A549 (cell line): ENCODE measurements at regions not wholly inside any gene's neighbourhood (a gene's known extent, or its start where the extent isn't known, plus 50 kb on each side); places are given as distances from the start of the nearest gene placed in this dataset.

Source experiments
- ATAC-seq, 2 experiments: fragments of 200-7000 bp in 1 of 2; fragments of >200 bp in 1 of 2; cut with Nextera tagmentation in 1 of 2; cut with Tn5 transposase in 1 of 2; 3 replicates each; pipeline versions ENCODE4 v1.8.0 to v1.9.1; 2018 to 2020; ENCODE audit warnings: mild to moderate bottlenecking in 1 of 2, moderate library complexity in 1 of 2
- CTCF ChIA-PET: fragments of 300-600 bp; sonication (Branson Sonifier 250); formaldehyde crosslinking; extraction: SDS; loops from one replicate; lab custom pipeline; 2021; ENCODE audit warnings: antibody characterized with exemption, inconsistent platforms; lab: Yijun Ruan, JAX
- POLR2A ChIA-PET: fragments of 350-600 bp; formaldehyde crosslinking; extraction: SDS; loops from one replicate; lab custom pipeline; 2021; ENCODE audit warnings: antibody characterized with exemption, inconsistent platforms; lab: Yijun Ruan, JAX
- DNase-seq, 2 experiments: peaks; one replicate each; pipeline versions ENCODE4 v3.0.0 to v3.0.0-alpha.2; 2011 to 2016; ENCODE audit warnings: low read depth in 1 of 2, low spot score in 1 of 2
- FAIRE-seq: peaks from 2 replicates; lab custom pipeline; 2011; peaks lifted over from hg19 to GRCh38; lab: Jason Lieb, UNC
- H3K27ac ChIP-seq, 2 experiments: fragments of >200 bp; sonication (Bioruptor Twin); formaldehyde crosslinking; 3 replicates each; pipeline ENCODE4 v1.5.1; 2016 to 2017
- H3K4me1 ChIP-seq: fragments of >200 bp; sonication (Bioruptor Twin); formaldehyde crosslinking; 3 replicates; pipeline ENCODE4 v1.6.1; 2016
- H3K4me2 ChIP-seq: fragments of >200 bp; sonication (Bioruptor Twin); formaldehyde crosslinking; 3 replicates; pipeline ENCODE4 v1.6.1; 2016
- H3K4me3 ChIP-seq: fragments of >200 bp; sonication (Bioruptor Twin); formaldehyde crosslinking; 3 replicates; pipeline ENCODE4 v1.5.1; 2016
- H3K9me3 ChIP-seq: fragments of >200 bp; sonication (Bioruptor Twin); formaldehyde crosslinking; 3 replicates; pipeline ENCODE4 v1.6.1; 2016
- BHLHE40 ChIP-seq: IDR thresholded peaks from 2 replicates; pipeline ENCODE4 v1.6.1; 2012; ENCODE audit warnings: low read depth, low read length, inconsistent platforms
- CHD2 ChIP-seq: fragments of 150-350 bp; IDR thresholded peaks from 2 replicates; pipeline ENCODE4 v1.6.1; 2014; ENCODE audit warnings: low read length; ENCODE audit not compliant: partially characterized antibody
- CHD4 ChIP-seq: fragments of 200-600 bp; sonication (generic); IDR thresholded peaks from 2 replicates; pipeline ENCODE4 v1.6.1; 2016; ENCODE audit warnings: antibody characterized with exemption, mild to moderate bottlenecking, borderline replicate concordance
- EP300 ChIP-seq, 2 experiments: fragments of >200 bp; sonication (Bioruptor Twin); formaldehyde crosslinking; IDR thresholded peaks; 2 replicates in 1 of 2; 3 replicates in 1 of 2; pipeline ENCODE4 v1.6.1; 2016 to 2017
- FOSB ChIP-seq: fragments of 250-450 bp; sonication (Bioruptor Pico); IDR thresholded peaks from 2 replicates; pipeline ENCODE4 v1.5.0; 2020; ENCODE audit warnings: mild to moderate bottlenecking, moderate library complexity
- FOSL2 ChIP-seq, 2 experiments: fragments of 450-650 bp in 1 of 2; fragments of >200 bp in 1 of 2; sonication (Bioruptor Twin) in 1 of 2; formaldehyde crosslinking; IDR thresholded peaks; 2 replicates each; pipeline versions ENCODE4 v1.5.0 to v1.6.1; 2016 to 2020; ENCODE audit warnings: mild to moderate bottlenecking in 1 of 2, moderate library complexity in 1 of 2
- FOXS1 ChIP-seq: fragments of 250-450 bp; sonication (Bioruptor Pico); IDR thresholded peaks from 2 replicates; pipeline ENCODE4 v1.5.0; 2020; ENCODE audit warnings: mild to moderate bottlenecking, moderate library complexity
- HDAC2 ChIP-seq: fragments of 200-600 bp; sonication (generic); IDR thresholded peaks from 2 replicates; pipeline ENCODE4 v1.6.1; 2016
- HMGXB4 ChIP-seq: fragments of 250-450 bp; sonication (Bioruptor Pico); IDR thresholded peaks from 2 replicates; pipeline ENCODE4 v1.5.0; 2021; ENCODE audit warnings: mild to moderate bottlenecking, moderate library complexity, borderline replicate concordance
- HOXB5 ChIP-seq: fragments of 250-450 bp; sonication (Bioruptor Pico); IDR thresholded peaks from 2 replicates; pipeline ENCODE4 v1.5.0; 2020; ENCODE audit warnings: mild to moderate bottlenecking, moderate library complexity
- JUN ChIP-seq, 2 experiments: fragments of >200 bp; sonication (Bioruptor Twin); formaldehyde crosslinking; IDR thresholded peaks; 2 replicates in 1 of 2; 3 replicates in 1 of 2; pipeline ENCODE4 v1.6.1; 2016 to 2017
- KDM5A ChIP-seq: fragments of 200-600 bp; sonication (generic); IDR thresholded peaks from 2 replicates; pipeline ENCODE4 v1.6.1; 2016; ENCODE audit warnings: antibody characterized with exemption, mild to moderate bottlenecking
- MYC ChIP-seq: IDR thresholded peaks from 2 replicates; pipeline ENCODE4 v1.6.1; 2012; ENCODE audit warnings: mild to moderate bottlenecking, inconsistent platforms, low read length, improper control_type of control experiment, borderline replicate concordance
- NPAS2 ChIP-seq: fragments of 250-450 bp; sonication (Bioruptor Pico); IDR thresholded peaks from 2 replicates; pipeline ENCODE4 v1.8.0; 2022; ENCODE audit warnings: mild to moderate bottlenecking, moderate library complexity, borderline replicate concordance
- PBX3 ChIP-seq: IDR thresholded peaks from 2 replicates; pipeline ENCODE4 v1.6.1; 2012
- POLR2A ChIP-seq: IDR thresholded peaks from 2 replicates; pipeline ENCODE4 v1.6.1; 2012; ENCODE audit warnings: mild to moderate bottlenecking, low read length
- RARB ChIP-seq: fragments of 250-450 bp; sonication (Bioruptor Pico); IDR thresholded peaks from 2 replicates; pipeline ENCODE4 v1.8.0; 2021; ENCODE audit warnings: mild to moderate bottlenecking, moderate library complexity
- SMC3 ChIP-seq: fragments of >200 bp; sonication (Bioruptor Twin); formaldehyde crosslinking; IDR thresholded peaks from 3 replicates; pipeline ENCODE4 v1.6.1; 2018; ENCODE audit warnings: inconsistent platforms
- ZSCAN20 ChIP-seq: fragments of 250-450 bp; sonication (Bioruptor Pico); IDR thresholded peaks from 2 replicates; pipeline ENCODE4 v1.8.0; 2022; ENCODE audit warnings: mild to moderate bottlenecking, moderate library complexity
- TF ChIP-seq, protein P1 (sequence below): fragments of >200 bp; sonication (Bioruptor Twin); formaldehyde crosslinking; IDR thresholded peaks from 3 replicates; pipeline ENCODE4 v1.6.1; 2016
- TF ChIP-seq, protein P2 (sequence below): fragments of 150-350 bp; IDR thresholded peaks from 2 replicates; pipeline ENCODE4 v1.6.1; 2014; ENCODE audit warnings: low read depth, mild to moderate bottlenecking, low read length
- TF ChIP-seq, protein P3 (sequence below): fragments of 250-450 bp; sonication (Bioruptor Pico); IDR thresholded peaks from 2 replicates; pipeline ENCODE4 v1.5.0; 2020; ENCODE audit warnings: low read depth, mild to moderate bottlenecking, moderate library complexity
- TF ChIP-seq, protein P4 (sequence below): fragments of 200-600 bp; sonication (generic); IDR thresholded peaks from 2 replicates; pipeline ENCODE4 v1.6.1; 2016; ENCODE audit warnings: antibody characterized with exemption, mild to moderate bottlenecking, moderate library complexity
- TF ChIP-seq, protein P5 (sequence below): fragments of >200 bp; sonication (Bioruptor Twin); formaldehyde crosslinking; IDR thresholded peaks from 2 replicates; pipeline ENCODE4 v1.6.1; 2016

GRCh38 chrY:12212394-12212793, 488.6 kb upstream of the USP9Y start:
- Histone ChIP-seq H3K4me1 (no peaks in the 10 kb centered on the region), H3K4me2 (no peak overlapping the region), H3K4me3 (no peak overlapping the region), H3K27ac (no peak overlapping the region)
- CTCF ChIA-PET = no interaction called here
- ATAC-seq = no peak
- no peak for DNase-seq
- no peak for TF ChIP-seq SMC3
- no peak for TF ChIP-seq NPAS2 (CRISPR knock-in tag)
- no peak for TF ChIP-seq PBX3
- no peak for TF ChIP-seq KDM5A
- TF ChIP-seq FOXS1 = no peak
- no peak for TF ChIP-seq HMGXB4 (CRISPR knock-in tag)
- TF ChIP-seq CHD2 = no peak
- no peak for TF ChIP-seq HDAC2
- TF ChIP-seq, protein P1, sequence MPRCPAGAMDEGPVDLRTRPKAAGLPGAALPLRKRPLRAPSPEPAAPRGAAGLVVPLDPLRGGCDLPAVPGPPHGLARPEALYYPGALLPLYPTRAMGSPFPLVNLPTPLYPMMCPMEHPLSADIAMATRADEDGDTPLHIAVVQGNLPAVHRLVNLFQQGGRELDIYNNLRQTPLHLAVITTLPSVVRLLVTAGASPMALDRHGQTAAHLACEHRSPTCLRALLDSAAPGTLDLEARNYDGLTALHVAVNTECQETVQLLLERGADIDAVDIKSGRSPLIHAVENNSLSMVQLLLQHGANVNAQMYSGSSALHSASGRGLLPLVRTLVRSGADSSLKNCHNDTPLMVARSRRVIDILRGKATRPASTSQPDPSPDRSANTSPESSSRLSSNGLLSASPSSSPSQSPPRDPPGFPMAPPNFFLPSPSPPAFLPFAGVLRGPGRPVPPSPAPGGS = no peak
- TF ChIP-seq FOSB (CRISPR knock-in tag) = no peak
- TF ChIP-seq BHLHE40 = no peak
- no peak for TF ChIP-seq EP300 (IDR thresholded peaks at IDR 0.05)
- TF ChIP-seq, protein P2, sequence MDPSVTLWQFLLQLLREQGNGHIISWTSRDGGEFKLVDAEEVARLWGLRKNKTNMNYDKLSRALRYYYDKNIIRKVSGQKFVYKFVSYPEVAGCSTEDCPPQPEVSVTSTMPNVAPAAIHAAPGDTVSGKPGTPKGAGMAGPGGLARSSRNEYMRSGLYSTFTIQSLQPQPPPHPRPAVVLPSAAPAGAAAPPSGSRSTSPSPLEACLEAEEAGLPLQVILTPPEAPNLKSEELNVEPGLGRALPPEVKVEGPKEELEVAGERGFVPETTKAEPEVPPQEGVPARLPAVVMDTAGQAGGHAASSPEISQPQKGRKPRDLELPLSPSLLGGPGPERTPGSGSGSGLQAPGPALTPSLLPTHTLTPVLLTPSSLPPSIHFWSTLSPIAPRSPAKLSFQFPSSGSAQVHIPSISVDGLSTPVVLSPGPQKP = no peak
- TF ChIP-seq MYC = no peak
- no peak for TF ChIP-seq FOSL2 (IDR thresholded peaks at IDR 0.05)
- TF ChIP-seq FOSL2 (CRISPR knock-in tag; IDR thresholded peaks at IDR 0.05) = no peak
- TF ChIP-seq HOXB5 (CRISPR knock-in tag) = no peak
- TF ChIP-seq, all 56 proteins: peak for 0
- no peaks in the 10 kb centered on the region for H3K9me3 ChIP-seq
- no peak for FAIRE-seq
- POLR2A ChIA-PET = no interaction called here

DNA sequence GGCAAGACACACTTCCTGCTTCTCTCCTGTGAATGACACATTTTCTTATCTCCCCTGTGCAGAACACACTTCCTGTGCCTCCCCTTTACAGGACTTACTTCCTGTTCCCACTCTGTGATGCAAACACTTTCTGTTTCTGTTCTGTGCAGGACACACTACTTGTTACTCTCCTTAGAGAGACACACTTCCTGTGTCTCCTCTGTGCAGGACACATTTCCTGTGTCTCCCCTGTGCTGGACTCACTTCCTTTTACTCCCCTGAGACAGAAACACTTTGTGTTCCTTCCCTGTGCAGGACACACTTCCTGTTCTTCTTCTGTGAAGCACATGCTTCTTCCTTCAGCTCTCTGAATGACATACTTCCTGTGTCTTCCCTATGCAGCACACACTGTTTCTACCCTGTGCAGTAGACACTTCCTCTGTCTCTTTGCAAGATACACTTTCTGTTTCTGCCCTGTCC, 485.4 kb upstream of the USP9Y start:
- H3K4me3 ChIP-seq = no peak overlapping the region
- H3K4me1 ChIP-seq = no peaks in the 10 kb centered on the region
- POLR2A ChIA-PET = no interaction called here
- FAIRE-seq = no peak
- H3K4me2 ChIP-seq = no peak overlapping the region
- ATAC-seq = no peak
- no peaks in the 10 kb centered on the region for H3K9me3 ChIP-seq
- H3K27ac ChIP-seq = no peak overlapping the region
- CTCF ChIA-PET = no interaction called here
- DNase-seq = no peak
- TF ChIP-seq PBX3 (no peak), RARB (CRISPR knock-in tag) (no peak), BHLHE40 (no peak), POLR2A (no peak), ZSCAN20 (CRISPR knock-in tag) (no peak), NPAS2 (CRISPR knock-in tag) (no peak), SMC3 (no peak), CHD4 (no peak), JUN (IDR thresholded peaks at IDR 0.05) (no peak), HDAC2 (no peak), CHD2 (no peak), HOXB5 (CRISPR knock-in tag) (no peak)
- TF ChIP-seq, protein P3, sequence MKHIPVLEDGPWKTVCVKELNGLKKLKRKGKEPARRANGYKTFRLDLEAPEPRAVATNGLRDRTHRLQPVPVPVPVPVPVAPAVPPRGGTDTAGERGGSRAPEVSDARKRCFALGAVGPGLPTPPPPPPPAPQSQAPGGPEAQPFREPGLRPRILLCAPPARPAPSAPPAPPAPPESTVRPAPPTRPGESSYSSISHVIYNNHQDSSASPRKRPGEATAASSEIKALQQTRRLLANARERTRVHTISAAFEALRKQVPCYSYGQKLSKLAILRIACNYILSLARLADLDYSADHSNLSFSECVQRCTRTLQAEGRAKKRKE = no peak
- TF ChIP-seq, protein P4, sequence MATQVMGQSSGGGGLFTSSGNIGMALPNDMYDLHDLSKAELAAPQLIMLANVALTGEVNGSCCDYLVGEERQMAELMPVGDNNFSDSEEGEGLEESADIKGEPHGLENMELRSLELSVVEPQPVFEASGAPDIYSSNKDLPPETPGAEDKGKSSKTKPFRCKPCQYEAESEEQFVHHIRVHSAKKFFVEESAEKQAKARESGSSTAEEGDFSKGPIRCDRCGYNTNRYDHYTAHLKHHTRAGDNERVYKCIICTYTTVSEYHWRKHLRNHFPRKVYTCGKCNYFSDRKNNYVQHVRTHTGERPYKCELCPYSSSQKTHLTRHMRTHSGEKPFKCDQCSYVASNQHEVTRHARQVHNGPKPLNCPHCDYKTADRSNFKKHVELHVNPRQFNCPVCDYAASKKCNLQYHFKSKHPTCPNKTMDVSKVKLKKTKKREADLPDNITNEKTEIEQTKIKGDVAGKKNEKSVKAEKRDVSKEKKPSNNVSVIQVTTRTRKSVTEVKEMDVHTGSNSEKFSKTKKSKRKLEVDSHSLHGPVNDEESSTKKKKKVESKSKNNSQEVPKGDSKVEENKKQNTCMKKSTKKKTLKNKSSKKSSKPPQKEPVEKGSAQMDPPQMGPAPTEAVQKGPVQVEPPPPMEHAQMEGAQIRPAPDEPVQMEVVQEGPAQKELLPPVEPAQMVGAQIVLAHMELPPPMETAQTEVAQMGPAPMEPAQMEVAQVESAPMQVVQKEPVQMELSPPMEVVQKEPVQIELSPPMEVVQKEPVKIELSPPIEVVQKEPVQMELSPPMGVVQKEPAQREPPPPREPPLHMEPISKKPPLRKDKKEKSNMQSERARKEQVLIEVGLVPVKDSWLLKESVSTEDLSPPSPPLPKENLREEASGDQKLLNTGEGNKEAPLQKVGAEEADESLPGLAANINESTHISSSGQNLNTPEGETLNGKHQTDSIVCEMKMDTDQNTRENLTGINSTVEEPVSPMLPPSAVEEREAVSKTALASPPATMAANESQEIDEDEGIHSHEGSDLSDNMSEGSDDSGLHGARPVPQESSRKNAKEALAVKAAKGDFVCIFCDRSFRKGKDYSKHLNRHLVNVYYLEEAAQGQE = no peak
- TF ChIP-seq, protein P5, sequence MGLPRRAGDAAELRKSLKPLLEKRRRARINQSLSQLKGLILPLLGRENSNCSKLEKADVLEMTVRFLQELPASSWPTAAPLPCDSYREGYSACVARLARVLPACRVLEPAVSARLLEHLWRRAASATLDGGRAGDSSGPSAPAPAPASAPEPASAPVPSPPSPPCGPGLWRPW = no peak
- TF ChIP-seq, protein P1 = no peak
